VCaP (cell line): ENCODE measurements at regions not wholly inside any gene's neighbourhood (a gene's known extent, or its start where the extent isn't known, plus 50 kb on each side); places are given as distances from the start of the nearest gene placed in this dataset.

Experiments
- H3K27ac ChIP-seq: fragments of 450-650 bp; 2 replicates; pipeline ENCODE4 v1.5.1; 2017
- CTCF ChIP-seq: fragments of 450-650 bp; conservative IDR thresholded peaks from 2 replicates; pipeline ENCODE4 v1.5.1; 2017; ENCODE audit warnings: mild to moderate bottlenecking, moderate library complexity

GRCh38 chr4:119783189-119783983 is 154.8 kb upstream of the PDE5A start:
- no peak overlapping the region for H3K27ac ChIP-seq
- no peak for TF ChIP-seq CTCF

GRCh38 chr4:119781044-119781443 is 152.4 kb upstream of the PDE5A start:
- TF ChIP-seq CTCF: no peak
- no peak overlapping the region for H3K27ac ChIP-seq

- no peak for TF ChIP-seq CTCF
- no peak overlapping the region for H3K27ac ChIP-seq
Measured at GRCh38 chr4:119774840-119775239, 146.2 kb upstream of the PDE5A start.

- no peak for TF ChIP-seq CTCF
- H3K27ac ChIP-seq: no peak overlapping the region
Measured at GRCh38 chr4:119765951-119766350, 137.3 kb upstream of the PDE5A start.

- no peak for TF ChIP-seq CTCF
- no peak overlapping the region for H3K27ac ChIP-seq
Measured at GRCh38 chr4:119765469-119765868, 136.9 kb upstream of the PDE5A start.

- no peak for TF ChIP-seq CTCF
- no peak overlapping the region for H3K27ac ChIP-seq
Measured at GRCh38 chr4:119763386-119763785, 134.8 kb upstream of the PDE5A start.

- no peak for TF ChIP-seq CTCF
Measured at GRCh38 chr4:119755599-119755998, 127.0 kb upstream of the PDE5A start.

More at GRCh38 chr4:119755599-119755998, 127.0 kb upstream of the PDE5A start:
- no peak overlapping the region for H3K27ac ChIP-seq
